SK-MEL-5 (cell line): ENCODE measurements at regions not wholly inside any gene's neighbourhood (a gene's known extent, or its start where the extent isn't known, plus 50 kb on each side); places are given as distances from the start of the nearest gene placed in this dataset.
"Not testable (repeated sequence)": the region's sequence is repeated elsewhere in the genome, so short reads cannot be mapped to it uniquely, and the experiment has no call there.

Experiments
- DNase-seq: peaks from one replicate; pipeline ENCODE4 v3.0.0-alpha.2; 2016; ENCODE audit warnings: low read depth, low spot score
- in situ Hi-C: cut with HindIII; loops from 2 replicates; pipeline ENCODE4 v1.10.0; 2016; ENCODE audit warnings: low sequenced_read_pairs, high pct_unique_total_duplicates, low pct_unique_long_range_greater_than_20kb

- no peak for DNase-seq
- in situ Hi-C loops = no loop called here
Measured at GRCh38 chr3:115292677-115293165, 145.6 kb upstream of the ZBTB20 start.

- in situ Hi-C loops = no loop called here
Measured at GRCh38 chr3:115293321-115293720, 146.2 kb upstream of the ZBTB20 start.

GRCh38 chr3:115301364-115301860, 154.3 kb upstream of the ZBTB20 start:
- DNase-seq = no peak
- in situ Hi-C loops = no loop called here

More at GRCh38 chr3:115293321-115293720, 146.2 kb upstream of the ZBTB20 start:
- DNase-seq = no peak

GRCh38 chr3:115317953-115318352, 170.9 kb upstream of the ZBTB20 start:
- DNase-seq, in situ Hi-C loops: not testable (repeated sequence)

- in situ Hi-C loops = no loop called here
- DNase-seq = no peak
Measured at GRCh38 chr3:115321400-115321805, 174.3 kb upstream of the ZBTB20 start.

GRCh38 chr3:115322901-115323300, 175.8 kb upstream of the ZBTB20 start:
- in situ Hi-C loops = no loop called here
- no peak for DNase-seq

GRCh38 chr3:115323380-115323779, 176.3 kb upstream of the ZBTB20 start:
- DNase-seq = no peak
- in situ Hi-C loops = no loop called here

GRCh38 chr3:115324056-115324455, 177.0 kb upstream of the ZBTB20 start:
- no peak for DNase-seq
- in situ Hi-C loops = no loop called here

- in situ Hi-C loops = no loop called here
Measured at GRCh38 chr3:115325539-115325938, 178.5 kb upstream of the ZBTB20 start.

GRCh38 chr3:115330430-115330829, 183.3 kb upstream of the ZBTB20 start:
- in situ Hi-C loops = no loop called here
- no peak for DNase-seq

More at GRCh38 chr3:115325539-115325938, 178.5 kb upstream of the ZBTB20 start:
- peak; percentile 7 for DNase-seq

- in situ Hi-C loops = no loop called here
- no peak for DNase-seq
Measured at GRCh38 chr3:115332998-115333397, 185.9 kb upstream of the ZBTB20 start.

GRCh38 chr3:115336836-115337235, 189.7 kb upstream of the ZBTB20 start:
- in situ Hi-C loops = no loop called here
- no peak for DNase-seq

- in situ Hi-C loops = no loop called here
Measured at GRCh38 chr3:115340586-115340985, 193.5 kb upstream of the ZBTB20 start.

GRCh38 chr3:115341208-115341607, 194.1 kb upstream of the ZBTB20 start:
- in situ Hi-C loops = no loop called here
- peak; percentile 30 for DNase-seq

More at GRCh38 chr3:115340586-115340985, 193.5 kb upstream of the ZBTB20 start:
- DNase-seq = no peak

GRCh38 chr3:115347737-115348136, 200.6 kb upstream of the ZBTB20 start:
- in situ Hi-C loops = no loop called here
- DNase-seq = no peak

- in situ Hi-C loops = no loop called here
- DNase-seq = no peak
Measured at GRCh38 chr3:115348412-115348811, 201.3 kb upstream of the ZBTB20 start.

GRCh38 chr3:115348951-115349745, 202.1 kb upstream of the ZBTB20 start:
- in situ Hi-C loops = no loop called here
- no peak for DNase-seq

- in situ Hi-C loops = no loop called here
- no peak for DNase-seq
Measured at GRCh38 chr3:115350606-115351005, 203.5 kb upstream of the ZBTB20 start.

- DNase-seq = no peak
- in situ Hi-C loops = no loop called here
Measured at GRCh38 chr3:115351193-115351592, 204.1 kb upstream of the ZBTB20 start.
